ENCODE measurements at regions not wholly inside any gene's neighbourhood (a gene's known extent, or its start where the extent isn't known, plus 50 kb on each side); places are given as distances from the start of the nearest gene placed in this dataset.

DNA sequence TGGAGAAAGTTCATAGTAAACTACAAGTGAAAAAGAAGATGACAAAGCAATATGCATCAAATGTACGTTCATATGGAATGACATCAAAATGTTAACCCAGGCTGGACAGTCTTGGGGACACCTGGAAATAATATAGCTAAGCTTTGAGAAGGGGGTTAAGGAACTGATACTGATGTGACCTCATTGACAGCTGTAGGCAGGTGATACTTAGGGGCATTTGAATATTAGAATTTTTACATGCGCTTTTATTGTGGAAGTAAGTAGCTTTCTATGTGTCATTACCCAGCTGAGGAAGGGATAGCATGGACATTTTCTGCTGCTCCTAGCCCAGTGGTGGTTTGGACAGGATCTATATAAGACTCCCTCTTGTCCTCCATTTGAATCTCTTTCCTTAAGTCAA lies 299.7 kb downstream of the CWC27 start:
- peaks cover 12% of the 10 kb centered on the region for H3K4me1 ChIP-seq (ENCODE audit: control insufficient read depth, insufficient read depth, low read length)
- ChIA-PET POLR2A (no interaction called here), CTCF (interaction anchor here (0.7 to 1.6 kb wide), 4 partner anchors 11 to 190 kb away, joined by 4 to 8 read pairs (median 4); no protein-coding TSS in a partner anchor)
- H3K4me3 ChIP-seq (ENCODE audit: low read depth, low read length): no peak overlapping the region
- H3K27ac ChIP-seq (ENCODE audit: extremely low read depth, low read depth, low read length): no peak overlapping the region
- H3K9me3 ChIP-seq (ENCODE audit: control insufficient read depth, insufficient read depth, low read depth, low read length): no peaks in the 10 kb centered on the region
- TF ChIP-seq FEZF1 (tag by site-specific recombination; IDR thresholded peaks at IDR 0.05) (no peak), MYNN (tag by site-specific recombination; IDR thresholded peaks at IDR 0.05; ENCODE audit: borderline replicate concordance) (no peak), PRDM1 (tag by site-specific recombination; IDR thresholded peaks at IDR 0.05) (no peak), ZNF221 (tag by site-specific recombination; IDR thresholded peaks at IDR 0.05; ENCODE audit: borderline replicate concordance) (no peak), AEBP2 (tag by site-specific recombination; IDR thresholded peaks at IDR 0.05; ENCODE audit: borderline replicate concordance) (no peak), ZNF555 (tag by site-specific recombination; conservative IDR thresholded peaks at IDR 0.05) (no peak), SP3 (tag by site-specific recombination; IDR thresholded peaks at IDR 0.05) (no peak), ZNF426 (tag by site-specific recombination; IDR thresholded peaks at IDR 0.05) (no peak), ZNF140 (tag by site-specific recombination; IDR thresholded peaks at IDR 0.05) (no peak), ZBTB49 (tag by site-specific recombination; IDR thresholded peaks at IDR 0.05; ENCODE audit: low read depth) (no peak), ZNF529 (tag by site-specific recombination; IDR thresholded peaks at IDR 0.05; ENCODE audit: insufficient replicate concordance) (no peak)
- TF ChIP-seq, protein P1, sequence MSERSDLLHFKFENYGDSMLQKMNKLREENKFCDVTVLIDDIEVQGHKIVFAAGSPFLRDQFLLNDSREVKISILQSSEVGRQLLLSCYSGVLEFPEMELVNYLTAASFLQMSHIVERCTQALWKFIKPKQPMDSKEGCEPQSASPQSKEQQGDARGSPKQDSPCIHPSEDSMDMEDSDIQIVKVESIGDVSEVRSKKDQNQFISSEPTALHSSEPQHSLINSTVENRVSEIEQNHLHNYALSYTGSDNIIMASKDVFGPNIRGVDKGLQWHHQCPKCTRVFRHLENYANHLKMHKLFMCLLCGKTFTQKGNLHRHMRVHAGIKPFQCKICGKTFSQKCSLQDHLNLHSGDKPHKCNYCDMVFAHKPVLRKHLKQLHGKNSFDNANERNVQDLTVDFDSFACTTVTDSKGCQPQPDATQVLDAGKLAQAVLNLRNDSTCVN (tag by site-specific recombination; optimal IDR thresholded peaks at IDR 0.05): no peak
- TF ChIP-seq, protein P2, sequence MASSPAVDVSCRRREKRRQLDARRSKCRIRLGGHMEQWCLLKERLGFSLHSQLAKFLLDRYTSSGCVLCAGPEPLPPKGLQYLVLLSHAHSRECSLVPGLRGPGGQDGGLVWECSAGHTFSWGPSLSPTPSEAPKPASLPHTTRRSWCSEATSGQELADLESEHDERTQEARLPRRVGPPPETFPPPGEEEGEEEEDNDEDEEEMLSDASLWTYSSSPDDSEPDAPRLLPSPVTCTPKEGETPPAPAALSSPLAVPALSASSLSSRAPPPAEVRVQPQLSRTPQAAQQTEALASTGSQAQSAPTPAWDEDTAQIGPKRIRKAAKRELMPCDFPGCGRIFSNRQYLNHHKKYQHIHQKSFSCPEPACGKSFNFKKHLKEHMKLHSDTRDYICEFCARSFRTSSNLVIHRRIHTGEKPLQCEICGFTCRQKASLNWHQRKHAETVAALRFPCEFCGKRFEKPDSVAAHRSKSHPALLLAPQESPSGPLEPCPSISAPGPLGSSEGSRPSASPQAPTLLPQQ (tag by site-specific recombination; IDR thresholded peaks at IDR 0.05): no peak
- H3K36me3 ChIP-seq (ENCODE audit: control insufficient read depth in 2 of 2, insufficient read depth in 1 of 2, low read length in 2 of 2): no peaks in the 10 kb centered on the region

DNA sequence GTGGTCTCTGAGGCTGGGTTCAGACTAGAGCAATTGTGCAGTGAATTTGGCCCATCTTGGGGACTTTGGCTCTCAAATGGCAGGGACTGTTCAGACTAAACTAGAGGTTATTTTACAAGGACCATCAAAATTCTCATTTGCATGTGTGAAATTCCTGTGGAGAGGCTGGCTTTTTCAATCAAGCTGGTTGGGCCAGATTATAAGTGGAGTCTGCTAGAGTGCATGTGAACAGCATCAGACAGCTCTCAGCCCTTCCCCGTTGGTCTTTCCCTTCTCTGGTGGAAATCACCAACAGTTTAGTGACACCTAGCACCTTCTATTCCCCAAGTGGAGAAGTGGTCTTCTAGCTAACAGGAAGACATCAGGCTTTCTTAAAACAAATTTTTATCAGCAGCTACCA lies 301.3 kb downstream of the CWC27 start:
- Histone ChIP-seq H3K4me3 (ENCODE audit: low read depth, low read length) (no peak overlapping the region), H3K9me3 (ENCODE audit: control insufficient read depth, insufficient read depth, low read depth, low read length) (no peaks in the 10 kb centered on the region), H3K27ac (ENCODE audit: extremely low read depth, low read depth, low read length) (no peak overlapping the region), H3K36me3 (ENCODE audit: control insufficient read depth in 2 of 2, insufficient read depth in 1 of 2, low read length in 2 of 2) (no peaks in the 10 kb centered on the region), H3K4me1 (ENCODE audit: control insufficient read depth, insufficient read depth, low read length) (peaks cover 12% of the 10 kb centered on the region)
- CTCF ChIA-PET: interaction anchor here (0.6 to 1.6 kb wide), 3 partner anchors 10 to 559 kb away, joined by 4 to 5 read pairs (median 4); no protein-coding TSS in a partner anchor
- POLR2A ChIA-PET: no interaction called here
- TF ChIP-seq ZNF10 (tag by site-specific recombination; IDR thresholded peaks at IDR 0.05) (no peak), ZNF426 (tag by site-specific recombination; IDR thresholded peaks at IDR 0.05) (no peak), ZNF558 (tag by site-specific recombination; IDR thresholded peaks at IDR 0.05) (no peak), ZFP41 (tag by site-specific recombination; IDR thresholded peaks at IDR 0.05; ENCODE audit: borderline replicate concordance) (no peak), ZBTB48 (tag by site-specific recombination; IDR thresholded peaks at IDR 0.05) (no peak), ZNF707 (tag by site-specific recombination; IDR thresholded peaks at IDR 0.05) (no peak), ZNF112 (tag by site-specific recombination; IDR thresholded peaks at IDR 0.05) (no peak), ZNF132 (tag by site-specific recombination; IDR thresholded peaks at IDR 0.05; ENCODE audit: borderline replicate concordance) (no peak), ZNF658 (tag by site-specific recombination; IDR thresholded peaks at IDR 0.05) (no peak), ZNF416 (tag by site-specific recombination; IDR thresholded peaks at IDR 0.05) (no peak), ZNF274 (IDR thresholded peaks at IDR 0.05; ENCODE audit: low read length) (no peak), ZNF274 (tag by site-specific recombination; IDR thresholded peaks at IDR 0.05; ENCODE audit: borderline replicate concordance) (no peak), ZNF433 (tag by site-specific recombination; IDR thresholded peaks at IDR 0.05; ENCODE audit: low read depth) (no peak), REPIN1 (tag by site-specific recombination; IDR thresholded peaks at IDR 0.05; ENCODE audit: low read depth) (no peak), ZNF214 (tag by site-specific recombination; IDR thresholded peaks at IDR 0.05; ENCODE audit: borderline replicate concordance) (no peak), ZNF785 (tag by site-specific recombination; IDR thresholded peaks at IDR 0.05) (no peak)
- TF ChIP-seq, protein P3, sequence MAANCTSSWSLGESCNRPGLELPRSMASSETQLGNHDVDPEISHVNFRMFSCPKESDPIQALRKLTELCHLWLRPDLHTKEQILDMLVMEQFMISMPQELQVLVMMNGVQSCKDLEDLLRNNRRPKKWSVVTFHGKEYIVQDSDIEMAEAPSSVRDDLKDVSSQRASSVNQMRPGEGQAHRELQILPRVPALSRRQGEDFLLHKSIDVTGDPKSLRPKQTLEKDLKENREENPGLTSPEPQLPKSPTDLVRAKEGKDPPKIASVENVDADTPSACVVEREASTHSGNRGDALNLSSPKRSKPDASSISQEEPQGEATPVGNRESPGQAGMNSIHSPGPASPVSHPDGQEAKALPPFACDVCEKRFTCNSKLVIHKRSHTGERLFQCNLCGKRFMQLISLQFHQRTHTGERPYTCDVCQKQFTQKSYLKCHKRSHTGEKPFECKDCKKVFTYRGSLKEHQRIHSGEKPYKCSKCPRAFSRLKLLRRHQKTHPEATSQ (tag by site-specific recombination; IDR thresholded peaks at IDR 0.05): no peak
